Prostate gland (tissue), 2 donors: ENCODE measurements at regions not wholly inside any gene's neighbourhood (a gene's known extent, or its start where the extent isn't known, plus 50 kb on each side); places are given as distances from the start of the nearest gene placed in this dataset.

Experiments used
- DNase-seq: peaks from one replicate; pipeline ENCODE4 v3.0.0-alpha.2; 2019; ENCODE audit warnings: low spot score
- H3K27ac ChIP-seq, 2 donors: fragments of 200-600 bp; sonication (generic); 2 replicates each; pipeline ENCODE4 v1.5.1; 2017 to 2019
- H3K27me3 ChIP-seq: fragments of 200-600 bp; sonication (generic); replicated peaks from 2 replicates; pipeline ENCODE4 v1.5.1; 2019; ENCODE audit not compliant: insufficient read depth
- H3K36me3 ChIP-seq, 2 donors: fragments of 200-600 bp; sonication (generic); 1 replicate in 1 of 2; 2 replicates in 1 of 2; pipeline versions ENCODE4 v1.5.1 to v1.8.1; 2017 to 2019
- H3K4me1 ChIP-seq: fragments of 200-600 bp; sonication (generic); replicated peaks from 2 replicates; pipeline ENCODE4 v1.5.1; 2019
- H3K4me3 ChIP-seq, 2 donors: fragments of 200-600 bp; sonication (generic); 2 replicates each; pipeline ENCODE4 v1.5.1; 2017 to 2019
- H3K9me3 ChIP-seq: fragments of 200-600 bp; sonication (generic); 2 replicates; pipeline ENCODE4 v1.5.1; 2017
- CTCF ChIP-seq, 4 experiments: fragments of 200-600 bp in 2 of 4; fragments of 450-650 bp in 2 of 4; sonication (generic) in 2 of 4; IDR thresholded peaks; 1 replicate in 3 of 4; 2 replicates in 1 of 4; pipeline ENCODE4 v1.5.1; 2016 to 2019; ENCODE audit warnings: antibody characterized with exemption in 4 of 4, mild to moderate bottlenecking in 2 of 4, moderate library complexity in 2 of 4
- POLR2A ChIP-seq: fragments of 450-650 bp; IDR thresholded peaks from one replicate; pipeline ENCODE4 v1.6.1; 2016; ENCODE audit warnings: antibody characterized with exemption, mild to moderate bottlenecking
- POLR2AphosphoS5 ChIP-seq: sonication (generic); formaldehyde crosslinking; IDR thresholded peaks from one replicate; pipeline ENCODE4 v1.6.1; 2017; ENCODE audit warnings: antibody characterized with exemption
- WGBS: methylation state at CpG from one replicate; pipeline ENCODE4 v1.1.5; 2018; 5-methylcytosine and 5-hydroxymethylcytosine counted together
- intact Hi-C: fragments of 100-400 bp; cut with DNase I; formaldehyde crosslinking; loops from one replicate; pipeline ENCODE4 v1.14.2; 2022

- H3K27ac ChIP-seq = no peak overlapping the region
- no peak overlapping the region for H3K4me3 ChIP-seq
- no peaks in the 10 kb centered on the region for H3K9me3 ChIP-seq
- no peak for DNase-seq
- H3K4me1 ChIP-seq = no peaks in the 10 kb centered on the region
- WGBS = 48% methylated on average over 3 of the region's 3 CpGs
- H3K27me3 ChIP-seq = no peaks in the 10 kb centered on the region
- intact Hi-C loops = no loop called here
- H3K36me3 ChIP-seq = no peaks in the 10 kb centered on the region
- TF ChIP-seq POLR2AphosphoS5 = no peak
- no peak for TF ChIP-seq POLR2A
- TF ChIP-seq CTCF (IDR thresholded peaks at IDR 0.05) = no peak
Measured at GRCh38 chrX:43019021-43019420, 241.1 kb upstream of the PPP1R2C start.

GRCh38 chrX:43025806-43026315, 247.9 kb upstream of the PPP1R2C start:
- H3K4me1 ChIP-seq = no peaks in the 10 kb centered on the region
- DNase-seq = no peak
- intact Hi-C loops = no loop called here
- TF ChIP-seq POLR2A (no peak), POLR2AphosphoS5 (no peak)
- 100% methylated on average over 1 of the region's 1 CpG for WGBS
- no peak overlapping the region for H3K27ac ChIP-seq
- H3K4me3 ChIP-seq = no peak overlapping the region
- H3K27me3 ChIP-seq = no peaks in the 10 kb centered on the region
- H3K36me3 ChIP-seq = no peaks in the 10 kb centered on the region
- H3K9me3 ChIP-seq = no peaks in the 10 kb centered on the region

DNA sequence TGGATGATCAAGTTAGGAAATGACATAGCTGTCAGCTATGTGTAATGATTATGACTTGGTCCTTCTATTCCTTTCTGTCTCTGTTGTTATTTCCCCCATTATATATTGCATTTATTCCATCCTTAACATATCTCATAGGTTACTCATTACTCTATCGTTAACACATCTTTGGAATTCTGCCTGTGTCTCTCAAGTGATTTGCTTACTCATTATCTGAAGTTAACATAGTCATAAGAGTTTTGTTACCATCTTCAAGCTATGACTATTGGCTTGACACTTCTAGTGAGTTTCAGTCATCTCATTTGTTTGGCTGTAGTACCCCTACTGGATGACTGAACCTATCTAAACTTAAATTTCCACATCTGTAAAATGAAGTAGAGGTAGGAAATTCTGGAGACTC, 286.1 kb upstream of the PPP1R2C start:
- intact Hi-C loops = no loop called here
- Histone ChIP-seq H3K4me3 (no peak overlapping the region), H3K9me3 (no peaks in the 10 kb centered on the region), H3K27me3 (no peaks in the 10 kb centered on the region), H3K4me1 (no peaks in the 10 kb centered on the region), H3K36me3 (no peaks in the 10 kb centered on the region), H3K27ac (no peak overlapping the region)
- TF ChIP-seq POLR2AphosphoS5 (no peak), CTCF (IDR thresholded peaks at IDR 0.05) (no peak), POLR2A (no peak)
- no peak for DNase-seq
- 100% methylated on average over 1 of the region's 1 CpG for WGBS

DNA sequence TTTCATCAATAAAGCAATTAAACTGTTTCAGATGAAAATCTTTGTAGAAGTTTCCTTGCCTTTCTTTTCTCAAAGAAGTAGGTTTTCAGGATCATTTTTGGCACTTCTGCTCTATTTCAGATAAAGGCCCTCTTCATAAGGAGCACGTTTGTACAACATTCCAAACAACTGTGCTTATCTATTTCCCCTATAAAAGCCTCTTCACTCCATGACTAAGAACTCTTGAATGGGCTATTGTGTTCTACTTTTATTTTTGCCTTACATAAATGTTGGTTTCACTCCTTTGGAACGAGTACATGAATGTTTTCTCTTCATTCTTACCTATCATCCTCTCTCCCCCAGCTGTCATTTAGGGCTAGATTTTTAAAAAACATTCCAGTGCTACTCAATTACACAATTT, 288.0 kb upstream of the PPP1R2C start:
- no peak for DNase-seq
- Histone ChIP-seq H3K27ac (no peak overlapping the region), H3K9me3 (no peaks in the 10 kb centered on the region), H3K4me1 (no peaks in the 10 kb centered on the region), H3K4me3 (no peak overlapping the region), H3K27me3 (no peaks in the 10 kb centered on the region), H3K36me3 (no peaks in the 10 kb centered on the region)
- intact Hi-C loops = no loop called here
- TF ChIP-seq POLR2A (no peak), POLR2AphosphoS5 (no peak), CTCF (IDR thresholded peaks at IDR 0.05) (no peak)
- 24% methylated on average over 2 of the region's 2 CpGs for WGBS

- no CpG with 5 or more reads among the region's 1 CpG for WGBS
- Histone ChIP-seq H3K9me3 (no peaks in the 10 kb centered on the region), H3K36me3 (no peaks in the 10 kb centered on the region), H3K4me3 (no peak overlapping the region), H3K4me1 (no peaks in the 10 kb centered on the region), H3K27ac (no peak overlapping the region), H3K27me3 (no peaks in the 10 kb centered on the region)
- intact Hi-C loops = no loop called here
- no peak for DNase-seq
- TF ChIP-seq POLR2A (no peak), CTCF (IDR thresholded peaks at IDR 0.05) (no peak), POLR2AphosphoS5 (no peak)
Measured at GRCh38 chrX:43068639-43069038, 290.7 kb upstream of the PPP1R2C start.
